Mucosa of rectum (tissue), 2 donors: ENCODE measurements at regions not wholly inside any gene's neighbourhood (a gene's known extent, or its start where the extent isn't known, plus 50 kb on each side); places are given as distances from the start of the nearest gene placed in this dataset.

Experiments
- H3K27ac ChIP-seq, 2 donors: one replicate each; pipeline ENCODE4 v1.7.0; 2013; ENCODE audit warnings: inconsistent platforms in 2 of 2, low read depth in 2 of 2, low read length in 2 of 2
- H3K27me3 ChIP-seq, 2 donors: one replicate each; pipeline ENCODE4 v1.7.0; 2013; ENCODE audit warnings: low read length in 2 of 2; ENCODE audit not compliant: control insufficient read depth in 2 of 2, insufficient read depth in 2 of 2
- H3K36me3 ChIP-seq, 2 donors: one replicate each; pipeline ENCODE4 v1.7.0; 2013; ENCODE audit warnings: low read length in 2 of 2; ENCODE audit not compliant: control insufficient read depth in 2 of 2, insufficient read depth in 2 of 2
- H3K4me1 ChIP-seq, 2 donors: one replicate each; pipeline ENCODE4 v1.7.0; 2013; ENCODE audit warnings: low read length in 2 of 2, mild to moderate bottlenecking in 1 of 2; ENCODE audit not compliant: control insufficient read depth in 2 of 2, insufficient read depth in 2 of 2
- H3K4me3 ChIP-seq, 2 donors: one replicate each; pipeline ENCODE4 v1.7.0; 2013; ENCODE audit warnings: low read length in 2 of 2
- H3K9ac ChIP-seq, 2 donors: one replicate each; pipeline ENCODE4 v1.7.0; 2013; ENCODE audit warnings: low read length in 2 of 2, low read depth in 1 of 2, mild to moderate bottlenecking in 1 of 2
- H3K9me3 ChIP-seq, 2 donors: one replicate each; pipeline ENCODE4 v1.7.0; 2013; ENCODE audit warnings: low read length in 2 of 2; ENCODE audit not compliant: control insufficient read depth in 2 of 2
- donor health status: healthy.
- donor health status: Normal muscosa, but diverticular disease.

DNA sequence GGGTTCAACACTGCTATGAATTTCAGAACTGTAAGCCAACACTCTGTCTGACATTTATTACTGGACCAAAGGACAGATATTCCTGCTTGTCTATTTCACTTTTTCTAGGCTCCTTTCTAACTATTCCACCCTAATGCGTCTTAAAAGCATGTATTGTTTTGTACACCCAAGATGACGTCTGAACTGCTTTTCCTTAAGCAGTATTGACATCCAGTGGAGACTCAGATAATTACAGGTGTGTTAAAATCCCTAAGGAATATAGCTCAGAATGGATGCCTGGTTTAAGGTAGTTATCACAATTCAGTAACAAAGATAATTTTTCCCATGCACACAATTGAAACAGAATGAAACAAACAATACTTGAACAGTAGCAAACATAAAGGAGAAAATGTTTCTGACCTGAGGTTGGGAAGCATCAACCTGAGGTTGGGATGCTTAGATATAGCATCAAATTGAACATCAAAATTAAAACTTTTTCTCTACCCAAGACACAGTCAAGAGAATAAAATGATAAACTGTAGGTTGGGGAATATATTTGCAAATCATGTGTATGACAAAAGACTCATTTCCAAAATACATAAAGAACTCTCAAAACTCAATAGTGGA is 93.7 kb upstream of the PTPRR start:
- peak overlapping the region in 1 of 2 donors; percentile 2 for H3K4me3 ChIP-seq
- H3K27ac ChIP-seq: no peak overlapping the region
- no peaks in the 10 kb centered on the region for H3K36me3 ChIP-seq
- no peak overlapping the region for H3K9ac ChIP-seq
- H3K27me3 ChIP-seq: no peaks in the 10 kb centered on the region
- no peaks in the 10 kb centered on the region for H3K4me1 ChIP-seq
- H3K9me3 ChIP-seq: no peaks in the 10 kb centered on the region

DNA sequence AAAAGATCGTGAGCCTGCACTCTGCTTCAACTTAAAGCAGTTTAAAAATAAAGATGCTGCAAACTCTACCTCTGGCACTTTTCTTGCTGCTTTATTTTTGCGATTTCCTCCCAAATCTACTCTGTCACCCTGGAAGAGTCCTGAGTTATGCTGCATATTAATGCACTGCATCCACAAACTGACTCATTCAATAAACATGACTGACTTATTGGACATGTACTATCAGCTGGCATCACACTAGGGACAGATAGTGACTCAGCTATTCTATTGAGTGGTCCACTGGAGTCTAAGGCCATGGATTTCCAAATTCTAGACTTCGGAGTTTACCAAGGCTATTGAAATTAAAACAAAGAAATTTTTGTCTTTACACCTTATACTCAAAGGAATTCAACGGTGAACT is 90.7 kb upstream of the PTPRR start:
- no peak overlapping the region for H3K4me3 ChIP-seq
- H3K36me3 ChIP-seq: no peaks in the 10 kb centered on the region
- no peaks in the 10 kb centered on the region for H3K9me3 ChIP-seq
- no peak overlapping the region for H3K27ac ChIP-seq
- H3K4me1 ChIP-seq: no peaks in the 10 kb centered on the region
- no peak overlapping the region for H3K9ac ChIP-seq
- H3K27me3 ChIP-seq: no peaks in the 10 kb centered on the region

DNA sequence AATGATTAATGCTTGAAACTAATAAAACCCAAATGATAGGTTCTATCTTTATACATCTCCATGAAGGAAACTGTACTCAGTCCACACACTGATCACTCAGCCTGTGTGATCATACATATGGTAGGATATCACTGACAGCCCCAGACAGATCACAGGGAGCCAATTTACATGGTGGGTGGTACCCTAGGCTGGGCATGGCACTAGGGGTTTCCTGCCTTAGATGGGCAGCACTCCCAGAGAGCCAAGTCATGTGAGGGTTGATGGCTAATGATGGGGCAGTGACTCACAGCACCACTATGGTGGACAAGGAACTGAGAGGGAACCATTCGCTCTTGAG is 89.6 kb upstream of the PTPRR start:
- Histone ChIP-seq H3K27ac (no peak overlapping the region), H3K4me1 (no peaks in the 10 kb centered on the region), H3K36me3 (no peaks in the 10 kb centered on the region), H3K4me3 (no peak overlapping the region), H3K9me3 (no peaks in the 10 kb centered on the region), H3K9ac (no peak overlapping the region), H3K27me3 (no peaks in the 10 kb centered on the region)

DNA sequence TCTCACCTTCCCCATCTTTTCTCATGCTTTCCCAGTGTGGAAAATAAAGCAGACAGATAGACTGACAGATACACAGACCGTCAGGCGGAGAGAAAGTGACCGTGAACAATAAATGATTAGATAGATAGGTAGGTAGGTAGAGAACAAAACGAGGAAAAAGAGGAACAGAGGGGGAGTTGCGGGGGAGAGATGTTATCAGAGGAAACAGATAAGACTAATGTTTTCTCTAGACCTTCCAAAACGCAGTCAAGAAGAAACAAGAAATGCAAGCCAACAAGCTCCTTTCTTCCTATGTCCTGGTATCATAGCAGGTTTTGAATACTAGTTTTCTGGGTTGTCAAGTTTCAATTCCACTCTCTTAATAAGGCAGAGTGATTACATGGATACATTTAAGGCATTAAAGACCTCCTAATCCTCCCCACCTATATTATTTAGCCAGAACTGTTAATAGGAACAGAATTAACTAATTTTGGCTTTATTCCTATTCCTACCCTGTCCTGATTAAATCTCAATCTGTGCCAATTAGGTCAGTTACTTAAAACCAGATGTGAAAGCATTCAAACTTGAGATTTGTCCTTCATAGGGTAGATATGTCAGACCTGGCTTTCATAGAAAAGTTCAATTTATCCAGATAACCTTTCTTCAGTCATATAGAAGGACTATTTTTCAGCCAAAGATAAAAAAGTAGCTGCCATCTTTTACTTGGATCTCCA is 89.0 kb upstream of the PTPRR start:
- Histone ChIP-seq H3K27me3 (no peaks in the 10 kb centered on the region), H3K9me3 (no peaks in the 10 kb centered on the region), H3K27ac (no peak overlapping the region), H3K4me3 (no peak overlapping the region), H3K9ac (no peak overlapping the region), H3K36me3 (no peaks in the 10 kb centered on the region), H3K4me1 (no peaks in the 10 kb centered on the region)

DNA sequence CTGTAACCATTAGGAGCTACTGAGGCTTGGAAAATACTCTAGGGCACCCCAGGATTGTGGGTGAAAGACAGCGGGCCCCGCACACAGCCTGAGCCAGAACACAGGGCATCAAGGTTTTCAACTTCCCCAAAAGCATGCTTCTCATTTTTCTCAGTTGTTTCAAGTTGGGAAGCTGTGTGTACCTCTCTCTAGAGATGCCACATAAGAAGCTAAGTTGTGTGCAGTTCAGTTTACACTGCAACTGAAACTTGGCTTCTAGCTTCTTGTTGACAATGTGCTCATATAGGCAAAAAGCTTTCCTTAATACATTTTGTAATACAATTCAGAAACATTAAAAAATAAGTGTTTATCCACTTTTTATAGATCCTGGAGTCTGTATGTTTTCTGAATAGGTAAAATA is 88.1 kb upstream of the PTPRR start:
- H3K27me3 ChIP-seq: no peaks in the 10 kb centered on the region
- H3K9me3 ChIP-seq: no peaks in the 10 kb centered on the region
- H3K4me1 ChIP-seq: no peaks in the 10 kb centered on the region
- H3K36me3 ChIP-seq: no peaks in the 10 kb centered on the region
- H3K4me3 ChIP-seq: no peak overlapping the region
- no peak overlapping the region for H3K9ac ChIP-seq
- H3K27ac ChIP-seq: no peak overlapping the region

DNA sequence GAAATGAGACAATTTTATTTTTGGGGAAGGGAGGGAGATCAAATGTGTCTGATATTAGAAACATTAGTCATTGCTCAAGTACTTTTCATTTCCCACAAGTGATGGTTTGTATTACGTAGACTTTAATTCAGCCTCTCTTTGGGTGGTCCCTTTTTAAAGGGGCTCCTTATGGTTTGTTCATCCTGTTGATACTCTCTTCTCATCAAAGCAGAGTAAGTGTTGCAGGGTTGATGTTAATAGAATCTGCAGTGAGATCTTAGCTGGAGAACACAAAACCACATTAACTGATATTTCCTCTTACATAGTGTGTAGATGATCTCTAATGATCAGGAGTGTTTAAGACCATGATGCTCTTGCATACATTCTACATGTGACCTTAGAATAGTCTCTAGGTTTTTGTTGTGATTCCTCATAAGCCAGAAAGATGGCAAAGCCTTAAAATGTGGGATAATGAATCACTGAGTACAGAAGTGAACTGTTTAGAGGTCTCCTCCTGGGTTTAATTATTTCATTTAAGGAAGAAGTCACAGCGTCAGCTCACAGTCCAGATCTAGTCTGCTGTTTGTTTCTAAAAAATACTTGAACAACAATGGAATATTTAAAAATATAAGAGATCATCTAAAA is 87.4 kb upstream of the PTPRR start:
- H3K9ac ChIP-seq: no peak overlapping the region
- no peaks in the 10 kb centered on the region for H3K27me3 ChIP-seq
- no peaks in the 10 kb centered on the region for H3K4me1 ChIP-seq
- no peaks in the 10 kb centered on the region for H3K9me3 ChIP-seq
- H3K27ac ChIP-seq: no peak overlapping the region
- H3K36me3 ChIP-seq: no peaks in the 10 kb centered on the region
- no peak overlapping the region for H3K4me3 ChIP-seq

DNA sequence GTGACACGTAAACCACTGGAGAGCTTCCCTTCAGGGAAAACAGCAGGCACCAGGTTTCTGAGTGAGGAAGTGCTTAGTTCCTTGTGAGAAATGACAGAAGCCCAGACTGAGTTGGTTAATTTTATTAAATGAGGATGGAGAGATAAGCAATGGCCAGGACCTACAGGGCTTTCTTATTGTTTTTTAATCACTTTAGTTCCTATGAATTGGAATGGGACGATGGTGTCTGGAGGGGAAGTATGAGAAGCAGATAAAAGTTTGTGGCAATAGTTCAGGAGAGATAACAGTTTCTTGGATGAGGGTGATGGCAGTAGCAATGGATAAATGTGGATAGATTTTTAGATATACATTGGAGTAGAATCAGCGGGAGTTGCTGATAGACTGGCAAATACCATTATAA is 86.5 kb upstream of the PTPRR start:
- Histone ChIP-seq H3K36me3 (no peaks in the 10 kb centered on the region), H3K27me3 (no peaks in the 10 kb centered on the region), H3K9me3 (no peaks in the 10 kb centered on the region), H3K27ac (no peak overlapping the region), H3K9ac (no peak overlapping the region), H3K4me3 (no peak overlapping the region), H3K4me1 (no peaks in the 10 kb centered on the region)

DNA sequence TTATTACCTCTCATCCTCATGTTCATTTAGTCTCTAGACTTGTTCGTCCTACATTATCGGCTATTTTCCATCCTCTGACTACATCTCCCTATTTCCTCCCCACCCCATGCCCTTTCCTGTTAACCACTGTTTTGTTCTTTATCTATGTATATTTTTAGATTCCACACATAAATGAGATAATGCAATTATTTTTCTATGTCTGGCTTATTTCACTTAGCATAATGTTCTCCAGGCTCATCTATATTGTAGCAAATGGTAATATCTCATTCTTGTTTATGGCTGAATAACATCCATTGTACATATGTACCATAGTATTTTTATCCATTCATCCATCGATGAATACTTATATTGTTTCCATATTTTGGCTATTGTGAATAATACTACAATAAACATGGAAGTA is 84.6 kb upstream of the PTPRR start:
- Histone ChIP-seq H3K9ac (no peak overlapping the region), H3K4me1 (no peaks in the 10 kb centered on the region), H3K9me3 (no peaks in the 10 kb centered on the region), H3K36me3 (no peaks in the 10 kb centered on the region), H3K27ac (no peak overlapping the region), H3K4me3 (no peak overlapping the region), H3K27me3 (no peaks in the 10 kb centered on the region)

DNA sequence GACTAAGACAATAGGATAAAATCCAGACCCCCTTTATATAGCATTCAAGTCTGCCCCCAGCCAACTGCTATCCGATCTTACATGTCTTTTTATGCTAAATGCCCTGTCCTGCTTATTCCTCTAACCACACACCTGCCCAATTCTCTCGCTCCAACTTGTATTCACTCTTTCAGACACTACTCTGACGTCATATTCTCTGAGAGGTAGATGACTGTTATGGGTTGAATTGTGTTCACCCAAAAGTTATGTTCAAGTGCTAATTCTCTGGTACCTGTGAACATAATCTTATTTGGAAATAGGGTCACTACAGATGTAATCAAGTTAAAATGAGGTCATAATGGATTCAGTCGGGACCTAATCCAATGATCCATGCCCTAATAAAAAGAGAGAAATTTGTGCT is 84.0 kb upstream of the PTPRR start:
- H3K9ac ChIP-seq: no peak overlapping the region
- H3K27me3 ChIP-seq: no peaks in the 10 kb centered on the region
- no peaks in the 10 kb centered on the region for H3K9me3 ChIP-seq
- H3K36me3 ChIP-seq: no peaks in the 10 kb centered on the region
- H3K27ac ChIP-seq: no peak overlapping the region
- H3K4me1 ChIP-seq: no peaks in the 10 kb centered on the region
- H3K4me3 ChIP-seq: no peak overlapping the region

DNA sequence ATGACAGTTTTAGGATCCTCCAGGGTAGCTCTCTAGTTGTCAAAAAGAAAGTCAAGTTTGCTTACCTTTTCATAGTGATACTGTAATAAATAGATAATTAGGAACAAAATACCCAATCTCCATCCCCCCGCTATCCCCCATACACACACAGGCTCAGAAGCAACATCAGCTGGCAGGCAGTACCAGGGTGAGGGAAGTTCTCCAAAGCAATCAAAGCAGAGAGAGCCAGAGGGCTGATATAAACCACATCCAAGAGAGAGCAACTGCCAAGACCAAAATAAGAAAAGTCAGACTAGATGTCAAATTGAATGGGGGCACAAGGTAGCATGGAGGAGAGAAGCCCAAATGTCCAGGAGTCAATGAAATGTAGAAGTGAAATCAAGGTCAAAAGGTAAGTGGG is 80.2 kb upstream of the PTPRR start:
- Histone ChIP-seq H3K27me3 (no peaks in the 10 kb centered on the region), H3K9ac (no peak overlapping the region), H3K4me1 (no peaks in the 10 kb centered on the region), H3K4me3 (no peak overlapping the region), H3K27ac (peak overlapping the region in 1 of 2 donors; percentile 32), H3K9me3 (no peaks in the 10 kb centered on the region), H3K36me3 (no peaks in the 10 kb centered on the region)
